ENCODE measurements at regions not wholly inside any gene's neighbourhood (a gene's known extent, or its start where the extent isn't known, plus 50 kb on each side); places are given as distances from the start of the nearest gene placed in this dataset.

GRCh38 chr2:156145976-156146375, 186.5 kb downstream of the NR4A2 start:
- Mint-ChIP-seq H3K4me1 (ENCODE audit: low read depth) (no peaks in the 10 kb centered on the region), H3K4me3 (no peak overlapping the region), H3K36me3 (ENCODE audit: low read depth) (no peaks in the 10 kb centered on the region), H3K9me3 (no peaks in the 10 kb centered on the region), H3K27me3 (peaks cover 1% of the 10 kb centered on the region), H3K27ac (no peak overlapping the region)
- TF ChIP-seq CTCF (IDR thresholded peaks at IDR 0.05), result no peak
- no peak for DNase-seq
- ChIA-PET CTCF (no interaction called here), POLR2A (no interaction called here)
- intact Hi-C loops (cut with micrococcal nuclease), result no loop called here
- no peak for ATAC-seq

GRCh38 chr2:156145469-156145868, 187.1 kb downstream of the NR4A2 start:
- intact Hi-C loops (cut with micrococcal nuclease), result no loop called here
- CTCF ChIA-PET, result no interaction called here
- H3K9me3 Mint-ChIP-seq, result no peaks in the 10 kb centered on the region
- DNase-seq (no peak), ATAC-seq (no peak)
- H3K27ac Mint-ChIP-seq, result no peak overlapping the region
- POLR2A ChIA-PET, result no interaction called here
- no peak overlapping the region for H3K4me3 Mint-ChIP-seq
- no peaks in the 10 kb centered on the region for H3K36me3 Mint-ChIP-seq (ENCODE audit: low read depth)
- no peaks in the 10 kb centered on the region for H3K27me3 Mint-ChIP-seq
- TF ChIP-seq CTCF (IDR thresholded peaks at IDR 0.05), result no peak
- H3K4me1 Mint-ChIP-seq (ENCODE audit: low read depth), result no peaks in the 10 kb centered on the region

GRCh38 chr2:156136566-156136965, 196.0 kb downstream of the NR4A2 start:
- H3K9me3 Mint-ChIP-seq, result no peaks in the 10 kb centered on the region
- no peak overlapping the region for H3K27ac Mint-ChIP-seq
- H3K4me3 Mint-ChIP-seq, result no peak overlapping the region
- no peak for TF ChIP-seq CTCF (IDR thresholded peaks at IDR 0.05)
- ChIA-PET POLR2A (no interaction called here), CTCF (interaction anchor here (0.7 kb wide), 1 partner anchor 343 kb away, joined by 3 read pairs; no protein-coding TSS in a partner anchor)
- peaks cover 4% of the 10 kb centered on the region for H3K27me3 Mint-ChIP-seq
- no peak for DNase-seq
- intact Hi-C loops (cut with micrococcal nuclease), result no loop called here
- no peak for ATAC-seq
- H3K36me3 Mint-ChIP-seq (ENCODE audit: low read depth), result no peaks in the 10 kb centered on the region
- no peaks in the 10 kb centered on the region for H3K4me1 Mint-ChIP-seq (ENCODE audit: low read depth)

- Mint-ChIP-seq H3K4me1 (ENCODE audit: low read depth) (no peaks in the 10 kb centered on the region), H3K27ac (no peak overlapping the region), H3K4me3 (no peak overlapping the region), H3K9me3 (no peaks in the 10 kb centered on the region), H3K36me3 (ENCODE audit: low read depth) (no peaks in the 10 kb centered on the region), H3K27me3 (peaks cover 5% of the 10 kb centered on the region)
- no peak for ATAC-seq
- no peak for DNase-seq
- CTCF ChIA-PET, result interaction anchor here (0.6 kb wide), 1 partner anchor 762 kb away, joined by 3 read pairs; no protein-coding TSS in a partner anchor
- intact Hi-C loops (cut with micrococcal nuclease), result no loop called here
- POLR2A ChIA-PET, result no interaction called here
- no peak for TF ChIP-seq CTCF (IDR thresholded peaks at IDR 0.05)
Measured at GRCh38 chr2:156134887-156135286, 197.6 kb downstream of the NR4A2 start.

- CTCF ChIA-PET, result no interaction called here
- no peak overlapping the region for H3K27ac Mint-ChIP-seq
- intact Hi-C loops (cut with micrococcal nuclease), result no loop called here
Measured at GRCh38 chr2:156132941-156133340, 199.6 kb downstream of the NR4A2 start.

More at GRCh38 chr2:156132941-156133340, 199.6 kb downstream of the NR4A2 start:
- DNase-seq (no peak), ATAC-seq (no peak)
- Mint-ChIP-seq H3K4me3 (no peak overlapping the region), H3K27me3 (peaks cover 7% of the 10 kb centered on the region), H3K4me1 (ENCODE audit: low read depth) (no peaks in the 10 kb centered on the region), H3K36me3 (ENCODE audit: low read depth) (no peaks in the 10 kb centered on the region), H3K9me3 (no peaks in the 10 kb centered on the region)
- POLR2A ChIA-PET, result no interaction called here
- no peak for TF ChIP-seq CTCF (IDR thresholded peaks at IDR 0.05)
